Endometrial microvascular endothelial cells (primary cell): ENCODE measurements at regions not wholly inside any gene's neighbourhood (a gene's known extent, or its start where the extent isn't known, plus 50 kb on each side); places are given as distances from the start of the nearest gene placed in this dataset.
"Not testable (repeated sequence)": the region's sequence is repeated elsewhere in the genome, so short reads cannot be mapped to it uniquely, and the experiment has no call there.

Experiments
- in situ Hi-C: cut with HindIII; loops from 2 replicates; pipeline ENCODE4 v1.10.0; 2017; ENCODE audit warnings: low sequenced_read_pairs, low pct_unique_long_range_greater_than_20kb; ENCODE audit errors: inconsistent ontology term

- in situ Hi-C loops: no loop called here
These were observed 185.8 kb upstream of the JADE1 start for GRCh38 chr4:128623508-128624215.

GRCh38 chr4:128620279-128620965 is 189.1 kb upstream of the JADE1 start:
- in situ Hi-C loops: not testable (repeated sequence)

GRCh38 chr4:128615197-128615596 is 194.3 kb upstream of the JADE1 start:
- in situ Hi-C loops: no loop called here

GRCh38 chr4:128608006-128608405 is 201.5 kb upstream of the JADE1 start:
- in situ Hi-C loops: no loop called here

- in situ Hi-C loops: no loop called here
These were observed 203.3 kb upstream of the JADE1 start for GRCh38 chr4:128606173-128606572.

GRCh38 chr4:128604840-128605239 is 204.7 kb upstream of the JADE1 start:
- in situ Hi-C loops: no loop called here

- in situ Hi-C loops: no loop called here
These were observed 205.3 kb upstream of the JADE1 start for GRCh38 chr4:128604204-128604603.

- in situ Hi-C loops: no loop called here
These were observed 206.4 kb upstream of the JADE1 start for GRCh38 chr4:128603081-128603480.

- in situ Hi-C loops: no loop called here
These were observed 207.4 kb upstream of the JADE1 start for GRCh38 chr4:128601991-128602695.

GRCh38 chr4:128600996-128601871 is 208.3 kb upstream of the JADE1 start:
- in situ Hi-C loops: no loop called here

GRCh38 chr4:128600410-128600809 is 209.1 kb upstream of the JADE1 start:
- in situ Hi-C loops: no loop called here

GRCh38 chr4:128597500-128597899 is 212.0 kb upstream of the JADE1 start:
- in situ Hi-C loops: no loop called here

GRCh38 chr4:128596853-128597252 is 212.6 kb upstream of the JADE1 start:
- in situ Hi-C loops: no loop called here

GRCh38 chr4:128596115-128596514 is 213.4 kb upstream of the JADE1 start:
- in situ Hi-C loops: no loop called here

GRCh38 chr4:128591482-128591881 is 218.0 kb upstream of the JADE1 start:
- in situ Hi-C loops: no loop called here

GRCh38 chr4:128590773-128591172 is 218.7 kb upstream of the JADE1 start:
- in situ Hi-C loops: no loop called here

GRCh38 chr4:128590034-128590740 is 219.3 kb upstream of the JADE1 start:
- in situ Hi-C loops: no loop called here

GRCh38 chr4:128589384-128589965 is 220.0 kb upstream of the JADE1 start:
- in situ Hi-C loops: no loop called here
